ENCODE measurements at regions not wholly inside any gene's neighbourhood (a gene's known extent, or its start where the extent isn't known, plus 50 kb on each side); places are given as distances from the start of the nearest gene placed in this dataset.
"Not testable (repeated sequence)": the region's sequence is repeated elsewhere in the genome, so short reads cannot be mapped to it uniquely, and the experiment has no call there.

DNA sequence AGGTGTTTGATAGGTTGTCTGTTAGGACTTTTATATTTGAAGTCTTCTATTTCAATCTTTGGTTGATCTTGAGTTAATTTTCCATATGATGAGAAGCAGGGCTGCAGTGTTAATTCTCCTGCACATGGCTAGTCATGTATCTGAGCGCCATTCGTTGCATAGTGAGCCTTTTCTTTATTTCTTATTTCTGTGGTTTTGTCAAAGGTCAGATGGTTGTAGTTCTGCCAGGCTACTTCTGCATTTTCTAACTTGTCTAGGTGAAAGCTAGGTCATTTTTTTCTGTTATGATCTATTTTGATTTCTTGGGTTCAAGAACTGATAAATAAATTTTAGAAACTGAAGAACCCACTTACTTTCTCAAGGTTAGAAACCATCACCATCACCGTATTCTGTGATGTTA lies 56.7 kb downstream of the CCDC74A start:
- TF ChIP-seq, protein P1, sequence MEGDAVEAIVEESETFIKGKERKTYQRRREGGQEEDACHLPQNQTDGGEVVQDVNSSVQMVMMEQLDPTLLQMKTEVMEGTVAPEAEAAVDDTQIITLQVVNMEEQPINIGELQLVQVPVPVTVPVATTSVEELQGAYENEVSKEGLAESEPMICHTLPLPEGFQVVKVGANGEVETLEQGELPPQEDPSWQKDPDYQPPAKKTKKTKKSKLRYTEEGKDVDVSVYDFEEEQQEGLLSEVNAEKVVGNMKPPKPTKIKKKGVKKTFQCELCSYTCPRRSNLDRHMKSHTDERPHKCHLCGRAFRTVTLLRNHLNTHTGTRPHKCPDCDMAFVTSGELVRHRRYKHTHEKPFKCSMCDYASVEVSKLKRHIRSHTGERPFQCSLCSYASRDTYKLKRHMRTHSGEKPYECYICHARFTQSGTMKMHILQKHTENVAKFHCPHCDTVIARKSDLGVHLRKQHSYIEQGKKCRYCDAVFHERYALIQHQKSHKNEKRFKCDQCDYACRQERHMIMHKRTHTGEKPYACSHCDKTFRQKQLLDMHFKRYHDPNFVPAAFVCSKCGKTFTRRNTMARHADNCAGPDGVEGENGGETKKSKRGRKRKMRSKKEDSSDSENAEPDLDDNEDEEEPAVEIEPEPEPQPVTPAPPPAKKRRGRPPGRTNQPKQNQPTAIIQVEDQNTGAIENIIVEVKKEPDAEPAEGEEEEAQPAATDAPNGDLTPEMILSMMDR (IDR thresholded peaks at IDR 0.05), result no peak
- DNase-seq, result no peak
- no peaks in the 10 kb centered on the region for H3K36me3 Mint-ChIP-seq (ENCODE audit: low read depth)
- H3K27me3 Mint-ChIP-seq (ENCODE audit: low read depth, poor library complexity), result peaks cover 10% of the 10 kb centered on the region
- H3K27ac Mint-ChIP-seq, result no peak overlapping the region
- H3K4me1 Mint-ChIP-seq, result peaks cover 7% of the 10 kb centered on the region
- peaks cover 5% of the 10 kb centered on the region for H3K9me3 Mint-ChIP-seq
- H3K4me3 Mint-ChIP-seq, result no peak overlapping the region

DNA sequence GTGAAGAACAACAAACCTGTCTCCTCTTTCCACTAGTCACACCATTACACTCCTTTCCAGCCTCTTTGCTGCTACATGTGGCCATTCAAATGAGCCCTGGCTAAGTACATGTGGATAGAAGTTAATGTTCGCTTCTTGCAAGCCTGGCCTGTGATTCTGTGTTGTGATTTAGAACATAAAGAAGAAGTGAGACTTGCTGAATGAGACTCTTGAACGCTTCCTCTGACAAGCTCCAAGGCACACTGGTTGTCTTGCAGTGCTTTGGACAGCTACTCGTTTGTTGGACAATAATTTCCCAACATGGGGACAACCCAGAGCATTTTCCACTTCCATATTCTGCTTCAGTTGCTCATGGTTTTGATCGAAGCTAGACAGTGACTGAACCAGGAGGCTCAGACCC lies 57.3 kb downstream of the CCDC74A start:
- H3K4me1 Mint-ChIP-seq, result peaks cover 7% of the 10 kb centered on the region
- no peak for DNase-seq
- no peak overlapping the region for H3K27ac Mint-ChIP-seq
- no peaks in the 10 kb centered on the region for H3K36me3 Mint-ChIP-seq (ENCODE audit: low read depth)
- peaks cover 10% of the 10 kb centered on the region for H3K27me3 Mint-ChIP-seq (ENCODE audit: low read depth, poor library complexity)
- TF ChIP-seq, protein P1 (IDR thresholded peaks at IDR 0.05), result no peak
- H3K4me3 Mint-ChIP-seq, result no peak overlapping the region
- H3K9me3 Mint-ChIP-seq, result peaks cover 5% of the 10 kb centered on the region

DNA sequence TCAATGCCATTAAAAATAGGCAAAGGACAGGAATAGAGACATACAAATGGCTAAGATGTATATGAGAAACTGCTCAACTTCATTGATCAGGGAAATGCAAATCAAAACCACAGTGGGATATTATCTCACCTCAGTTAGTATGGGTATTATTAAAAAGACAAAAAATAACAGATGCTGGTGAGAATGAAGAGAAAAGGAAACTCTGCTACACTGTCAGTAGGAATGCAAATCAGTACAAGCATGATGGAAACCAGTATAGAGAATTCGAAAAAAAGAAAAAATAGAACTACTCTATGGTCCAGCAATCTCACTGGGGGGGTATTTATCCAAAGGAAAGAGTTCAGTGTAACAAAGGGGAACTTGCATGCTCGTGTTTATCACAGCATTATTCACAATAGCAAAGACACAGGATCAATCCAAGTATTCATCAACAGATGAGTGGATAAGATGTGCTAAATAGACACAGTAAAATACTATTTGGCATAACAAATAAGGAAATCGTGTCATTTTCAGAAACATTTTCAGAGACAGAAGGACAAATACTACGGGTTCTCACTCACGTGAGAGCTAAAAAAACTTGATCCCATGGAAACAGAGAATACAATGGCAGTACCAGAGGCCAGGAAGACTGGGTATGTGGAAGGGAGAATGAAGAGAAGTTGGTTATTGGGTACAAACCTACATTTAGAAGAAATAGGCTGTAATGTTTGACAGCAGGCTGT lies 60.6 kb downstream of the CCDC74A start:
- Mint-ChIP-seq H3K27ac (no peak overlapping the region), H3K9me3 (peaks cover 2% of the 10 kb centered on the region), H3K27me3 (ENCODE audit: low read depth, poor library complexity) (peaks cover 4% of the 10 kb centered on the region), H3K4me1 (no peaks in the 10 kb centered on the region), H3K36me3 (ENCODE audit: low read depth) (no peaks in the 10 kb centered on the region), H3K4me3 (no peak overlapping the region)
- DNase-seq, result no peak
- TF ChIP-seq, protein P1 (IDR thresholded peaks at IDR 0.05), result no peak

DNA sequence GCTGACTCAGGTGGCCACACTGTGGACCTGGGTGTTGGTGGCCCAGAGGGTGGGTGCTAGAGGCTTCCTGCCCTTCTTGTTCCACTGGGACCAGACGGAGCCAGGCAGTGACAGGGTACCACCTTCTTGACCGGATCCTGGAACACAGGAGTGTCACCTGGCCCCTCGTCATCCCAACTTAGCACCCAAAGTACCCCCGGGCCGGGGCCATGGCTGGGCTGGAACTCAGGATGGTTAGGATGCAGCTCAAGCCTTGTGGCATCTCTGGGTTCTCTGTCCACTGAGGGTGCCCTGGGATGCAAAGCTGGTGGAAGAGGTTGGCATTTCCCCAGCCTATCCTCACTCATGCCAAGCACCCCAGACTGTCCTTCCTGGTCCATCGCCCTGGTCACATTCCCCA lies 61.4 kb downstream of the CCDC74A start:
- DNase-seq; H3K4me3 Mint-ChIP-seq; H3K27me3 Mint-ChIP-seq (ENCODE audit: low read depth, poor library complexity); H3K9me3 Mint-ChIP-seq; H3K4me1 Mint-ChIP-seq; H3K27ac Mint-ChIP-seq; H3K36me3 Mint-ChIP-seq (ENCODE audit: low read depth): not testable (repeated sequence)

DNA sequence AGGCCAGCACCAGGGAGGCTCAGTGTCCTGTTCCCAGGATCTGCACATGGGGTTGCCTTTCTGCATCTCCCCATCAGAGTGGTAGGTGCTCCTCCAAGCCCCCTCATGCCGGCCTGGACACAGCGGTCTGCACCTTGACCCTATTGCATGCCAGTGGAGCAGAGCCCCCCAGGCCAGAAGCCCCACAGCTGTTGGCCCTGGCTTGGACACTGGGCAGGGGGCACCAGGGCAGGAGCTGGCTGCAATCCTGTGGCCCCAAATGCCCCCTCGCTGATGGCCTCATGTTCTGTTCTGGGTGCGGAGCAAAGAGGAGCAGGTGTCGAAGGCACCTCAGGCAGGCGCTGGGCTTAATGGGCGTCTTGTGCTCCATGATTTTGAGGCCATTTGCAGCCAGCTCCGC lies 62.7 kb downstream of the CCDC74A start:
- H3K36me3 Mint-ChIP-seq (ENCODE audit: low read depth), result no peaks in the 10 kb centered on the region
- no peak overlapping the region for H3K27ac Mint-ChIP-seq
- peaks cover 6% of the 10 kb centered on the region for H3K27me3 Mint-ChIP-seq (ENCODE audit: low read depth, poor library complexity)
- DNase-seq, result no peak
- no peak overlapping the region for H3K4me3 Mint-ChIP-seq
- H3K9me3 Mint-ChIP-seq, result no peaks in the 10 kb centered on the region
- H3K4me1 Mint-ChIP-seq, result no peaks in the 10 kb centered on the region
- TF ChIP-seq, protein P1 (IDR thresholded peaks at IDR 0.05), result no peak

DNA sequence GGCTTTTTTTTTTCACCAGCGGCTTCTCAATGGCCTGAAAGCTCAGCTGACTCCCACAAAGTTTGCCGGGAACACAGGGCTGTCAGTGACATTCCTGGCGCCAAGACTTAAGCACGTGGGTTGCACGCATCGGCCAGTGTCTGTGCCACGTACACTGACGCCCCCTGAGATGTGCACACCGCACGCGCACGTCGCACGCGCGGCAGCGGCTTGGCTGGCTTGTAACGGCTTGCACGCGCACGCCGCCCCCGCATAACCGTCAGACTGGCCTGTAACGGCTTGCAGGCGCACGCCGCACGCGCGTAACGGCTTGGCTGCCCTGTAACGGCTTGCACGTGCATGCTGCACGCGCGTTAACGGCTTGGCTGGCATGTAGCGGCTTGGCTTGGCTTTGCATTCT lies 63.2 kb downstream of the CCDC74A start:
- Mint-ChIP-seq H3K4me1 (no peaks in the 10 kb centered on the region), H3K27me3 (ENCODE audit: low read depth, poor library complexity) (peaks cover 8% of the 10 kb centered on the region), H3K36me3 (ENCODE audit: low read depth) (no peaks in the 10 kb centered on the region), H3K9me3 (no peaks in the 10 kb centered on the region), H3K4me3 (no peak overlapping the region), H3K27ac (no peak overlapping the region)
- no peak for DNase-seq
- TF ChIP-seq, protein P1 (IDR thresholded peaks at IDR 0.05), result no peak

DNA sequence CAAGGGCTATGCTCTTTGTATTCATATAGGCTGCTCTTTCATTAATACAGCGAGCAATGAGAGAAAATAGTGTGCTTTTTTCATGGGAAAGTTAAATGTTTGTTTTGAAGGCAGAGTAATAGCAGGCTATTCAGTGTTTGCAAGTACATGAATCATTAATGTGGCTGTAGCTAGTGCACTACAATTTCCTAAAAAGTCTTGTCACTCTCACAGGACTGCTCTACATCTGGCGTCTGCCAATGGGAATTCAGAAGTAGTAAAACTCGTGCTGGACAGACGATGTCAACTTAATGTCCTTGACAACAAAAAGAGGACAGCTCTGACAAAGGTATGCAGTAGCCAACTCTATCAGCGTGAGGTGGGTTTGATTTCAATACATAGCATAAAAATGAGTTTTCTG lies 68.9 kb downstream of the CCDC74A start:
- peaks cover 11% of the 10 kb centered on the region for H3K27me3 Mint-ChIP-seq (ENCODE audit: low read depth, poor library complexity)
- not testable (repeated sequence) for H3K9me3 Mint-ChIP-seq; H3K4me3 Mint-ChIP-seq; H3K27ac Mint-ChIP-seq; H3K36me3 Mint-ChIP-seq (ENCODE audit: low read depth); H3K4me1 Mint-ChIP-seq; DNase-seq

DNA sequence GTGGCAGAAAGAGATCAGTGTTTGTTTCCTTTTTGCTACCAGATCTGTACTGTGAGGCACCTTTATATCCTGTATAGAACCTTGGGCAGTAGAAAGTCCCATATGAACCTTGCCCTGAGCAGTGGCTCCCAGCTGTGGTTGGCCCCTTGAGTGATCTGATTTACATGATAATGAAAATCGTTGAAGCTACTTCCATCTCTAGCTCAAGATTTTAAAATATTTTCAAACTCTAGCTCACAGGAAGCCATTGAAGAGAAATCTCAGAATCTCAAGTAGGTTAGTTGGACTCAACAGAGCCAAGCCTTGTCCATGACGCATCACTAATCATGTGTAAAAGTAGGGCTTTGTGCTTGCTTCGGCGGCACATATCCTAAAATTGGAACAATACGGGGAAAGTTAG lies 74.8 kb downstream of the CCDC74A start:
- not testable (repeated sequence) for DNase-seq; H3K36me3 Mint-ChIP-seq (ENCODE audit: low read depth); H3K9me3 Mint-ChIP-seq; H3K4me3 Mint-ChIP-seq; H3K27ac Mint-ChIP-seq; H3K27me3 Mint-ChIP-seq (ENCODE audit: low read depth, poor library complexity); H3K4me1 Mint-ChIP-seq

DNA sequence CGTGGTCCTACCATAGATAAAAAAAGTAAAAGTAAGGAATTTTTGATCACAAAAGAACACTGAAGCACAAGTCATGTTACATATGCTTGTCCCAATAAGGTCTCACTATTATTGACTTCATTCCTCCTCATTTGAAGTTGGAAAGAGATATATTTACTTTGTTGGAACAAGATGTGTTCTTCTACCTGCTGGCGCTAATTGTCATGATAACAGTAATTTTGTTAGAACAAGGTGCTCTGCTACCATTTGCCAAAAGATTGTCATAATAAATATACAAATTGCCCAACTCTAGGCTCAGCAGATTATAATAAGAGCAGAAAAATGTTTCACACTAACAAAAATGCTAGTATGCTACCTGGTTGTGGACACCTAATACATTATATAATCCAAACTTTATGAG lies 77.0 kb downstream of the CCDC74A start:
- H3K27ac Mint-ChIP-seq; H3K4me3 Mint-ChIP-seq; H3K9me3 Mint-ChIP-seq; DNase-seq; H3K36me3 Mint-ChIP-seq (ENCODE audit: low read depth); H3K27me3 Mint-ChIP-seq (ENCODE audit: low read depth, poor library complexity); H3K4me1 Mint-ChIP-seq: not testable (repeated sequence)

DNA sequence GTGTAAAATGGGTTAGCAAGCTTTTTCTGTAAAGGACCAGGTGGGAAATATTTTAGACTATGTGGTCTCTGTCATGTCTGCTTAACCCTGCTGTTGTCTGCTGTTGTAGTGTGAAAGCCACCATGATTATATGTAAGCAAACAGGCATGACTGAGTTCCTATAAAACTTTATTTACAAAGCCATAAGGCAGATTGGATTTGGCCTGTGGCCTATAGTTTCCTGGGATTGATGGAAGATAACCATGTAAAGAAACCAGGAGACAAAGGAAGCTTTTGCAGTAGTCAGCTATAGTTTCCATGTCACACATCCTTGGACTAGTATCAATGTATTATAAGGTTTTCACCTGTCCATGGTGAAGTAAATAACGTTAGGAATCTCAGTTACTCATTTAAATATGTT lies 78.7 kb downstream of the CCDC74A start:
- H3K27me3 Mint-ChIP-seq (ENCODE audit: low read depth, poor library complexity); H3K4me3 Mint-ChIP-seq; H3K36me3 Mint-ChIP-seq (ENCODE audit: low read depth); DNase-seq; H3K27ac Mint-ChIP-seq; H3K9me3 Mint-ChIP-seq; H3K4me1 Mint-ChIP-seq: not testable (repeated sequence)
